RPMI8226 (cell line): ENCODE measurements at regions not wholly inside any gene's neighbourhood (a gene's known extent, or its start where the extent isn't known, plus 50 kb on each side); places are given as distances from the start of the nearest gene placed in this dataset.

Source experiments
- DNase-seq: peaks from one replicate; pipeline ENCODE4 v3.0.0-alpha.2; 2015

- DNase-seq, result no peak
Observed at GRCh38 chr5:174293006-174293405, 247.5 kb downstream of the NSG2 start.

- no peak for DNase-seq
Observed at GRCh38 chr5:174293481-174293880, 248.0 kb downstream of the NSG2 start.

- no peak for DNase-seq
Observed at GRCh38 chr5:174294891-174295620, 249.6 kb downstream of the NSG2 start.

GRCh38 chr5:174295702-174296436, 250.4 kb downstream of the NSG2 start:
- DNase-seq, result peak; percentile 89

GRCh38 chr5:174300118-174300940, 254.8 kb downstream of the NSG2 start:
- DNase-seq, result peak; percentile 64

- DNase-seq, result no peak
Observed at GRCh38 chr5:174300941-174301761, 255.6 kb downstream of the NSG2 start.

GRCh38 chr5:174301848-174302625, 256.5 kb downstream of the NSG2 start:
- DNase-seq, result no peak

- DNase-seq, result no peak
Observed at GRCh38 chr5:174303035-174303434, 257.5 kb downstream of the NSG2 start.

- no peak for DNase-seq
Observed at GRCh38 chr5:174303437-174304045, 258.0 kb downstream of the NSG2 start.

- no peak for DNase-seq
Observed at GRCh38 chr5:174305241-174305681, 259.8 kb downstream of the NSG2 start.

- no peak for DNase-seq
Observed at GRCh38 chr5:174306345-174307030, 261.0 kb downstream of the NSG2 start.

GRCh38 chr5:174307031-174307408, 261.5 kb downstream of the NSG2 start:
- DNase-seq, result no peak

GRCh38 chr5:174307656-174308271, 262.3 kb downstream of the NSG2 start:
- no peak for DNase-seq

GRCh38 chr5:174309131-174309795, 263.8 kb downstream of the NSG2 start:
- no peak for DNase-seq

- DNase-seq, result no peak
Observed at GRCh38 chr5:174310243-174310642, 264.7 kb downstream of the NSG2 start.

GRCh38 chr5:174310706-174311105, 265.2 kb downstream of the NSG2 start:
- no peak for DNase-seq

- DNase-seq, result no peak
Observed at GRCh38 chr5:174311121-174311520, 265.6 kb downstream of the NSG2 start.

- DNase-seq, result peak; percentile 78
Observed at GRCh38 chr5:174311531-174312269, 266.2 kb downstream of the NSG2 start.

- no peak for DNase-seq
Observed at GRCh38 chr5:174312270-174312617, 266.7 kb downstream of the NSG2 start.
